ENCODE measurements at regions not wholly inside any gene's neighbourhood (a gene's known extent, or its start where the extent isn't known, plus 50 kb on each side); places are given as distances from the start of the nearest gene placed in this dataset.

DNA sequence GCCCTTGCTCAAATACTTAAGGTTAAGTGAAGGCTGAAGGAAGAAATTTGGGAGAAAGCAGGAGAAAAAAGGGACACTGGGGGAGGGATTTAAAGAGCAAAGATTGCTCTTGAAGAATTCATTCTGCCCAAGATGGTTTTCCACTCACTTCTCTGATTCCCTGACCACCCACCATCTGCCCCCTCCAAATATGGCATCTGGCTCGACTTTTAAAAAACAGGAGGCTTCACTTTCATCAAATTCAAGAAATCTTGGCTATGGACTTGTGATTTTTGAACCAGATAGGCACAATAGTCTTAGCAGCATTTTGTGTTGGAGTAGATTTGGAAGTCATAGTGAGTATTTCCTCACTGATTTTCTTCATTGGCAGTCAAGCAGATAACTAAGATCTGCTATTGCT, 574.4 kb upstream of the SUCLG2 start:
- no peaks in the 10 kb centered on the region for H3K36me3 ChIP-seq
- no peaks in the 10 kb centered on the region for H3K4me1 ChIP-seq
- H3K4me3 ChIP-seq = no peak overlapping the region
- no peaks in the 10 kb centered on the region for H3K27me3 ChIP-seq
- H3K9me3 ChIP-seq = no peaks in the 10 kb centered on the region
- intact Hi-C loops (cut with DNase I) = no loop called here
- H3K27ac ChIP-seq = no peak overlapping the region
- TF ChIP-seq, protein P1, sequence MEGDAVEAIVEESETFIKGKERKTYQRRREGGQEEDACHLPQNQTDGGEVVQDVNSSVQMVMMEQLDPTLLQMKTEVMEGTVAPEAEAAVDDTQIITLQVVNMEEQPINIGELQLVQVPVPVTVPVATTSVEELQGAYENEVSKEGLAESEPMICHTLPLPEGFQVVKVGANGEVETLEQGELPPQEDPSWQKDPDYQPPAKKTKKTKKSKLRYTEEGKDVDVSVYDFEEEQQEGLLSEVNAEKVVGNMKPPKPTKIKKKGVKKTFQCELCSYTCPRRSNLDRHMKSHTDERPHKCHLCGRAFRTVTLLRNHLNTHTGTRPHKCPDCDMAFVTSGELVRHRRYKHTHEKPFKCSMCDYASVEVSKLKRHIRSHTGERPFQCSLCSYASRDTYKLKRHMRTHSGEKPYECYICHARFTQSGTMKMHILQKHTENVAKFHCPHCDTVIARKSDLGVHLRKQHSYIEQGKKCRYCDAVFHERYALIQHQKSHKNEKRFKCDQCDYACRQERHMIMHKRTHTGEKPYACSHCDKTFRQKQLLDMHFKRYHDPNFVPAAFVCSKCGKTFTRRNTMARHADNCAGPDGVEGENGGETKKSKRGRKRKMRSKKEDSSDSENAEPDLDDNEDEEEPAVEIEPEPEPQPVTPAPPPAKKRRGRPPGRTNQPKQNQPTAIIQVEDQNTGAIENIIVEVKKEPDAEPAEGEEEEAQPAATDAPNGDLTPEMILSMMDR (IDR thresholded peaks at IDR 0.05) = no peak
- DNase-seq = no peak
- ATAC-seq = no peak

DNA sequence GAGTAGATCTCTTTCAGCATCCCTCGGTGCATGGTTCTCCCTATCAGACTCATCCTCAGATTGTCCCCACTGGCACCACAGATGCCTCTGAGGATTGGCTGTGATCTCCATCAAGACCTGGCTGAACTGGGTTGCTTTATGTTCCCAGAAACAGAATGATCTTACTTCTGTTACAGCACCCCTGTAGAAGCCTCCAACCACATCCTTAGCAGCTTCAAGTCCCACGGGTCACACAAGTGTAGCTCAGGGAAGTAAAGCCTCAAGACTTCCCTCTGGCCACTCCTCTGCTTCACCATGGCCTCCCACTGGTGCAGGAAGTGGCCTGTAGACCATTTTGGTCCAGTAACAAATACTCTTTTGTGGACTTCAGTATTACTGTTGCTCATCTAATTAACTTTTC, 566.4 kb upstream of the SUCLG2 start:
- H3K4me1 ChIP-seq = no peaks in the 10 kb centered on the region
- DNase-seq (no peak), ATAC-seq (no peak)
- no peaks in the 10 kb centered on the region for H3K36me3 ChIP-seq
- no peaks in the 10 kb centered on the region for H3K9me3 ChIP-seq
- TF ChIP-seq, protein P1 (IDR thresholded peaks at IDR 0.05) = no peak
- H3K4me3 ChIP-seq = no peak overlapping the region
- H3K27me3 ChIP-seq = no peaks in the 10 kb centered on the region
- intact Hi-C loops (cut with DNase I) = no loop called here
- H3K27ac ChIP-seq = no peak overlapping the region

DNA sequence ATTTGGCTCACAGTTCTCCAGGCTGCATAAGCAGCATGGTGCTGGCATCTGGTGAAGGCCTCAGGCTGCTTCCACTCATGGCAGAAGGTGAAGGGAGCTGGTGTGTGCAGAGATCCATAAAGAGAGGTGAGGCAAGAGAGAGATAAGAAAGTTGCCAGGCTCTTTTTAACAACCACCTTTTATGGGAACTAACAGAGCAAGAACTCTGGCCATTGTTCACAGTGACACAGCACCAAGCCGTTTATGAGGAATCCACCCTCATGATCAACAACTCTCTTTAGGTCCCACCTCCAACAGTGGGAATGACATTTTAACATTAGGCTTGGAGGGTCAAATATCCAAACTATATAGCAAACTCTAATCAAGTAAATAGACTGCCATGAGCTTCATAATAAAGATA, 557.2 kb upstream of the SUCLG2 start:
- TF ChIP-seq, protein P1 (IDR thresholded peaks at IDR 0.05) = no peak
- no peak for ATAC-seq
- no peak for DNase-seq
- H3K4me3 ChIP-seq = no peak overlapping the region
- no peaks in the 10 kb centered on the region for H3K36me3 ChIP-seq
- H3K27ac ChIP-seq = no peak overlapping the region
- no peaks in the 10 kb centered on the region for H3K9me3 ChIP-seq
- H3K27me3 ChIP-seq = no peaks in the 10 kb centered on the region
- intact Hi-C loops (cut with DNase I) = no loop called here
- H3K4me1 ChIP-seq = no peaks in the 10 kb centered on the region

DNA sequence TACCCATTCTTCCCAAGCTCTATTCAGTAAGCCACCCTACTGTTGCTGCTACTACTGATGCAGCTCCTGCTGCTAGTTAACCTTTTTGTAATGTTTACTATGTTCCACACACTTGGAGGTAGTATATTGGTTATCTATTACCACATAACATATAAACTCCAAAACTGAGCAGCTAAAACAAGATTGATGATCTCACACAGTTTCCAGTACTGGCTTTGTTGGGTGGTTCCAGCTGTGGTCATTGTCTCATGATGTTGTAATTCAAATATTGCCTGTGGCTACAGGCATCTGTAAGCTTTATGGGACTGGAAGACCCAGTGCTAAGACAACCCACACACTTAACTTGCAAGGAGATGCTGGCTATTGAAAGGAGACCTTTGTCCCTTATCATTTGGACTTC, 556.2 kb upstream of the SUCLG2 start:
- no peak overlapping the region for H3K4me3 ChIP-seq
- no peak overlapping the region for H3K27ac ChIP-seq
- H3K27me3 ChIP-seq = no peaks in the 10 kb centered on the region
- no peaks in the 10 kb centered on the region for H3K4me1 ChIP-seq
- no peaks in the 10 kb centered on the region for H3K36me3 ChIP-seq
- TF ChIP-seq, protein P1 (IDR thresholded peaks at IDR 0.05) = no peak
- DNase-seq (no peak), ATAC-seq (no peak)
- intact Hi-C loops (cut with DNase I) = no loop called here
- H3K9me3 ChIP-seq = no peaks in the 10 kb centered on the region

DNA sequence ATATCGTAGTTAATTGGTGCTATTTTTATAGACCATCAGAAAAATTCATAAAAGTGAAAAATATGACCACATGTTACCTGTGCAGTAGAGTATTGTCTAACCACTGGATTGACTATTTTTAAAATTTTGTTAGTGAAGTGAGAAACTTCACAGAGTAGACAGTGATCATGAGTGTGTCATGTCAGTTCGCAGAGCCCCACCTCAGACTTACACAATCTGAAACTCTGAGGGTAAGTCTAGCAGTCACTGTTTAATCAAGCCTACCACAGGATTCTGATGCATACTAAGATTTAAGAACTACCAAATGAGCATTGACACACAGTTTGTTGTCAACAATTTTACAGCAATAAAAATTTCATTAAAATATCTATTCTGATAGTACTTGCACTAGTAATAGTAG, 552.9 kb upstream of the SUCLG2 start:
- no peak overlapping the region for H3K4me3 ChIP-seq
- no peaks in the 10 kb centered on the region for H3K9me3 ChIP-seq
- no peaks in the 10 kb centered on the region for H3K27me3 ChIP-seq
- DNase-seq (no peak), ATAC-seq (no peak)
- no peaks in the 10 kb centered on the region for H3K36me3 ChIP-seq
- intact Hi-C loops (cut with DNase I) = no loop called here
- TF ChIP-seq, protein P1 (IDR thresholded peaks at IDR 0.05) = no peak
- no peaks in the 10 kb centered on the region for H3K4me1 ChIP-seq
- H3K27ac ChIP-seq = no peak overlapping the region

DNA sequence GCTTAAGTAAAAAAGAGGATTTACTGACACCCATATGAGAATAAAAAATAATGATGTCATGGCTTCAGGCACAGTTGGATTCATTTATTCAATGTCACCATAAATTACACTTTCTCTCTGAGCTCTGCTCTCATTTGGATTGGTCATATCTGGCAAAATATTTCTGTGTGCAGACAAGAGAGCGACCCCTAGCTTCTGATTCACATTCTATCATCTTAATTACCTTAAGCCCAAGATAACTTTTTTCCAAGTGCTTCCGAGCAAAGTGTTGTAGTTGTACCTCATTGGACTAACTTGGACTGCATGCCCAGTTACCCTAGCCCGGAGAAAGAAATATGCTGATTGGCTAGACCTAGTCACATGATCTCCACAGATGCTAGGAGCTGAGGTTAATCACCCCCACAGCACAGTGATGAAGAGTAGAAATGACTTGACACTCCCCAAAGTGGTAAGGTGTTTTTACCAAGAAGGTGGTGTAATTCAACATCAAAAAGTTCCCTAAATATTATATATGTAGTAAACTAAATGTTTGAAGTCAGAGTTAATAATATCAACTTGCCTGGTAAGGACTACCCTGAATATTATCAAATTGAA, 552.2 kb upstream of the SUCLG2 start:
- Histone ChIP-seq H3K36me3 (no peaks in the 10 kb centered on the region), H3K4me1 (no peaks in the 10 kb centered on the region), H3K27me3 (no peaks in the 10 kb centered on the region), H3K27ac (no peak overlapping the region), H3K9me3 (no peaks in the 10 kb centered on the region), H3K4me3 (no peak overlapping the region)
- ATAC-seq (no peak), DNase-seq (no peak)
- TF ChIP-seq, protein P1 (IDR thresholded peaks at IDR 0.05) = no peak
- intact Hi-C loops (cut with DNase I) = no loop called here
